ENCODE measurements at regions not wholly inside any gene's neighbourhood (a gene's known extent, or its start where the extent isn't known, plus 50 kb on each side); places are given as distances from the start of the nearest gene placed in this dataset.

DNA sequence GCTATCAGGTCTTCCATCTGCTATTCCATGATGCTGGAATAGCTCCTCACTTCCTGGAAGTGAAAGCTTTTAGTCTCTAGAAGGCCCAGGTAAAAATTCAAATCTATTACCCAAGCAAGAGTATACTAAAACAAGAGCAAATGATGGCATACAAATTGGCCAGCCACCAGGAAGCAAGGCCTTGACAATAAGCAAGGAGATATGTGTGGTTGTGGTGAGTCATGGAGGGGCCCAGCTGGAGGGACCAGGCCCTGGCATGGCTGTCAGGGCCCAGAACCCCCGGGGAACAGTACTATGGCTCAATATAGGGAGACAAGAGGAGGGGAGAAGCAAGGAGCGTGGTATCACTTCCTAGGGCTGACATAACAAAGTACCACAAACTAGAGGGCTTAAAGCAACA is 358.7 kb downstream of the RRAGC start:
- H3K9me2 ChIP-seq (ENCODE audit: low read depth, low read length), result no peaks in the 10 kb centered on the region
- H3K27me3 ChIP-seq (ENCODE audit: insufficient read depth, low read length), result no peaks in the 10 kb centered on the region
- H3K27ac ChIP-seq (ENCODE audit: low read depth, low read length, poor library complexity, severe bottlenecking), result no peak overlapping the region
- no peak overlapping the region for H3K4me3 ChIP-seq (ENCODE audit: low read depth, low read length, poor library complexity, severe bottlenecking)
- no peaks in the 10 kb centered on the region for H3F3A ChIP-seq (ENCODE audit: insufficient read depth, low read length)
- H3K4me2 ChIP-seq (ENCODE audit: low read length), result no peak overlapping the region
- H3K36me3 ChIP-seq (ENCODE audit: insufficient read depth, low read length), result no peaks in the 10 kb centered on the region
- H3K9me3 ChIP-seq (ENCODE audit: low read length), result no peaks in the 10 kb centered on the region
- H4K20me1 ChIP-seq (ENCODE audit: insufficient read depth, low read length), result no peaks in the 10 kb centered on the region
- no peak overlapping the region for H2AFZ ChIP-seq (ENCODE audit: low read length)
- no peak overlapping the region for H3K9ac ChIP-seq (ENCODE audit: low read length)
- peaks cover 12% of the 10 kb centered on the region for H3K4me1 ChIP-seq (ENCODE audit: insufficient read depth, low read length, severe bottlenecking)
- TF ChIP-seq, protein P1, sequence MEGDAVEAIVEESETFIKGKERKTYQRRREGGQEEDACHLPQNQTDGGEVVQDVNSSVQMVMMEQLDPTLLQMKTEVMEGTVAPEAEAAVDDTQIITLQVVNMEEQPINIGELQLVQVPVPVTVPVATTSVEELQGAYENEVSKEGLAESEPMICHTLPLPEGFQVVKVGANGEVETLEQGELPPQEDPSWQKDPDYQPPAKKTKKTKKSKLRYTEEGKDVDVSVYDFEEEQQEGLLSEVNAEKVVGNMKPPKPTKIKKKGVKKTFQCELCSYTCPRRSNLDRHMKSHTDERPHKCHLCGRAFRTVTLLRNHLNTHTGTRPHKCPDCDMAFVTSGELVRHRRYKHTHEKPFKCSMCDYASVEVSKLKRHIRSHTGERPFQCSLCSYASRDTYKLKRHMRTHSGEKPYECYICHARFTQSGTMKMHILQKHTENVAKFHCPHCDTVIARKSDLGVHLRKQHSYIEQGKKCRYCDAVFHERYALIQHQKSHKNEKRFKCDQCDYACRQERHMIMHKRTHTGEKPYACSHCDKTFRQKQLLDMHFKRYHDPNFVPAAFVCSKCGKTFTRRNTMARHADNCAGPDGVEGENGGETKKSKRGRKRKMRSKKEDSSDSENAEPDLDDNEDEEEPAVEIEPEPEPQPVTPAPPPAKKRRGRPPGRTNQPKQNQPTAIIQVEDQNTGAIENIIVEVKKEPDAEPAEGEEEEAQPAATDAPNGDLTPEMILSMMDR (IDR thresholded peaks at IDR 0.05; ENCODE audit: low read length), result no peak
- TF ChIP-seq EZH2 (IDR thresholded peaks at IDR 0.05; ENCODE audit: borderline replicate concordance, low read length), result no peak
- no peaks in the 10 kb centered on the region for H3K79me2 ChIP-seq (ENCODE audit: insufficient read depth, low read length)

DNA sequence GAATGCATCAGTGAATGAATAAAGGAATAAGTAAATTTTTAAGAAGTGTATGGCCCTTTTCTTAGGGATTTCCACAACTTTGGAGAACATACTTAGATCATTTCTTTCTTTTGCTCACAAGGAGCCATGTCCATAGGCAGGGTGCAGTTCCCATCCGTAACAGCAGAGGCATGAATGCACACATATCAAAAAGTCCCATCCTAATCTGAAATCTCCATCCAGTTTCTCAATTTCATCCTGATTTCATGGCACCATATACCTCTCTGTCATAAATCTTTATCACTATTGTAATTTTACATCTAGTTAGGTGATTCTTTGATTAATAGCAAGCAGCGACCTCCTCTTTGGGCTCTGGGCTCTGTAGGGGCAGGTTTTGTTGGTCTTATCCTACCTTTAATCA is 359.2 kb downstream of the RRAGC start:
- TF ChIP-seq EZH2 (IDR thresholded peaks at IDR 0.05; ENCODE audit: borderline replicate concordance, low read length), result no peak
- TF ChIP-seq, protein P1 (IDR thresholded peaks at IDR 0.05; ENCODE audit: low read length), result peak; percentile 41; the same call in 1 of the 2 replicates
- no peaks in the 10 kb centered on the region for H3K9me3 ChIP-seq (ENCODE audit: low read length)
- H3K4me1 ChIP-seq (ENCODE audit: insufficient read depth, low read length, severe bottlenecking), result peaks cover 12% of the 10 kb centered on the region
- no peaks in the 10 kb centered on the region for H3K9me2 ChIP-seq (ENCODE audit: low read depth, low read length)
- no peaks in the 10 kb centered on the region for H3K79me2 ChIP-seq (ENCODE audit: insufficient read depth, low read length)
- no peaks in the 10 kb centered on the region for H3K36me3 ChIP-seq (ENCODE audit: insufficient read depth, low read length)
- no peaks in the 10 kb centered on the region for H3K27me3 ChIP-seq (ENCODE audit: insufficient read depth, low read length)
- no peaks in the 10 kb centered on the region for H4K20me1 ChIP-seq (ENCODE audit: insufficient read depth, low read length)
- no peak overlapping the region for H3K4me3 ChIP-seq (ENCODE audit: low read depth, low read length, poor library complexity, severe bottlenecking)
- H3F3A ChIP-seq (ENCODE audit: insufficient read depth, low read length), result no peaks in the 10 kb centered on the region
- H3K4me2 ChIP-seq (ENCODE audit: low read length), result no peak overlapping the region
- no peak overlapping the region for H2AFZ ChIP-seq (ENCODE audit: low read length)
- no peak overlapping the region for H3K9ac ChIP-seq (ENCODE audit: low read length)
- H3K27ac ChIP-seq (ENCODE audit: low read depth, low read length, poor library complexity, severe bottlenecking), result no peak overlapping the region

DNA sequence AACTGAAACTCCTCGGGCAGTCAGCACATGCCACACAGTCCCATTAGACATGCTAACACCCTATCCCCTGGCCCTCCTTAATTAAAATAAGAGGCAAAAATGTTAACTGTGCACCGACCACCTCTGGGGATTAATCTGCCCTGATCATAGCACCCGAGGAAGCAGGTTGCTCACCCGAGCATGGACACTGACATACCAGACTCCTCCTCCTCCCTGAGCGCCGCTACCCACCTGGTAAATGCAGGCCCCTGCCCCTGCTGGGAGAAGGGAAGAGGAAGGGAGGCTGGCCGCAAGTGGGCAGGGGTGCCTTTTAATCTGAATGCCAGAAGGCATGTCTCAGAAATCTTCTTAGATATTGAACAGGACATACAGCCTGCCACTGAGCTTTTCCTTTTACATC is 360.9 kb downstream of the RRAGC start:
- Histone ChIP-seq H3K27me3 (ENCODE audit: insufficient read depth, low read length) (no peaks in the 10 kb centered on the region), H2AFZ (ENCODE audit: low read length) (no peak overlapping the region), H3F3A (ENCODE audit: insufficient read depth, low read length) (no peaks in the 10 kb centered on the region), H3K9ac (ENCODE audit: low read length) (no peak overlapping the region), H3K36me3 (ENCODE audit: insufficient read depth, low read length) (no peaks in the 10 kb centered on the region), H3K79me2 (ENCODE audit: insufficient read depth, low read length) (no peaks in the 10 kb centered on the region), H3K9me2 (ENCODE audit: low read depth, low read length) (no peaks in the 10 kb centered on the region), H3K4me3 (ENCODE audit: low read depth, low read length, poor library complexity, severe bottlenecking) (no peak overlapping the region), H4K20me1 (ENCODE audit: insufficient read depth, low read length) (no peaks in the 10 kb centered on the region), H3K4me1 (ENCODE audit: insufficient read depth, low read length, severe bottlenecking) (peaks cover 12% of the 10 kb centered on the region), H3K9me3 (ENCODE audit: low read length) (no peaks in the 10 kb centered on the region), H3K4me2 (ENCODE audit: low read length) (no peak overlapping the region), H3K27ac (ENCODE audit: low read depth, low read length, poor library complexity, severe bottlenecking) (no peak overlapping the region)
- no peak for TF ChIP-seq EZH2 (IDR thresholded peaks at IDR 0.05; ENCODE audit: borderline replicate concordance, low read length)
- TF ChIP-seq, protein P1 (IDR thresholded peaks at IDR 0.05; ENCODE audit: low read length), result no peak

All from OCI-LY1 (cell line).